Inferior parietal cortex (tissue), 1 donor: ENCODE measurements at regions not wholly inside any gene's neighbourhood (a gene's known extent, or its start where the extent isn't known, plus 50 kb on each side); places are given as distances from the start of the nearest gene placed in this dataset.

Source experiments
- DNase-seq: peaks from one replicate; pipeline ENCODE4 v3.0.0-alpha.2; 2016; ENCODE audit errors: extremely low spot score

DNA sequence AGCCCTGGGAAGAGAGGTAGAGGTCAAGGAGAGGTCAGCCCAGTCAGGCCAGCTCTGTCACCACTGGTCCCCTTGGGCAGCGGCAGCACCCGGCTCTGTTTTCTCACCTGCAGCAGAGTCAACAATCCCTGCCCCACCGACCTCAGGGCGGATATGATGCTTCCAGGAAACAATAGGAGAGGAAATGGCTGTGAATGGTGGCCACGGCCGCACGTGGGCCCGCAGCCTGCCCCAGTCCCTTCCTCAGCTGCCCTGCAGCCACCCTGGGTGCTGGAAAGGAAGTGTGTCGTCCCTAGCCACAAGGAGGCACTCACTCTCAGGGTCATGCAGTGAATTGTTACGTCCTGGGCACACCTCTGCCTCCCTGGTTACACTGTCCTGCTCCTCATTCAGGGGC lies 92.5 kb upstream of the ENPP6 start:
- DNase-seq: no peak

DNA sequence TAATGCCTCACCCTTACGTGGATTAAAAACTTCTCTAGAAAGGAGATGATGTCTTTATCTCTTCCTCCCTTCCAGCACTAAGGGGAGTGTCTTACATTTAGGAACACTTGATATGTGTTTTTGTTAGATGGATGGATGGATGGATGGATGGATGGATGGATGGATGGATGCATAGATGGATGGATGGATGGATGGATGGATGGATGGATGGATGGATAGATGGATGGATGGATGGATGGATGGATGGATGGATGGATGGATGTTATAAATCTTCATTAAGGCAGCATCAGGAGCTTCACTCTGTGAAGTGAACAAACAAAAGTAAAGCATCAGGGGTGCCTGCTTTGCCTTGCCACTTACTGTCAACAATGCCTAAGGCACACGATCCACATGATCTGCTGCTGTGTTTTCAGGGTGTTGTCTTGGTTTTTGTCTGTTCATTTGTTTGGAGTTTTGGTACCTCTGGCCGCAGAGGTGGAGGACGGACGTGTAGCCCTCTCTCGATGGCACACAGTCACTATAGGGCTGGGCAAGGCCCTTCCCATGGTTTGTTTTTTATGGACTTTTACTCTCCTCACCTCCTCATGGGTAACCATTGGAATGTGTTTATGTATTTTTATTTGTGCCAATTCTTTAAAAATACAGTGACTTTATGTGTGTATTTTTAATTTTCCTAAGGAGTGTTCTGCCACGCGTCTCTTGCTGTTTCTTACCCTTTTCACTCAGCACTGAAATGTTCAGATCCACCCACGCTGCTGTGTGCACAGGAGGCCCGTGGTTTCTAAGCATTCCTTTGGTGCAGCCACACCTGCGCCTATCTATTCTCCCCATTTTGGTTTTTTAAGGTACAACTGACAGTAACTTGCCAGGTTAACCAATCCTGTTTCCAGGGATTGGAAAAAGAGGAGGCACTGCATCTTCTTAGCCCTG lies 91.8 kb upstream of the ENPP6 start:
- no peak for DNase-seq

GRCh38 chr4:184306949-184307348 lies 89.3 kb upstream of the ENPP6 start:
- no peak for DNase-seq

GRCh38 chr4:184306470-184306869 lies 88.8 kb upstream of the ENPP6 start:
- no peak for DNase-seq

DNA sequence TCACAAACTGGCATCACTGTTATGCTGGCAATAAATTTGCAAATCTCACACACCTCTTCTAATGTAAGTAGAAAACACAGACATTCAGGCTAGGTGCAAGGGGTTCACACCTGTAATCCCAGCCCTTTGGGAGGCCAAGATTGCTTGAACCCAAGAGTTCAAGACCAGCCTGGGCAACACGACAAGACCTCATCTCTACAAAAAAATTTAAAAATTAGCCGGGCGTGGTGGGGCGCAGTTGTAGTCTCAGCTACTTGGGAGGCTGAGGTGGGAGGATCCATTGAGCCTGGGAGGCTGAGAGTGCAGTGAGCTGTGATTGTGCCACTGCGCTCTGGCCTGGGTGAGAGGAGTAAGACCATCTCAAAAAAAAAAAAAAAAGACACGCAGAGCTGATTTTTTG lies 83.1 kb upstream of the ENPP6 start:
- no peak for DNase-seq

DNA sequence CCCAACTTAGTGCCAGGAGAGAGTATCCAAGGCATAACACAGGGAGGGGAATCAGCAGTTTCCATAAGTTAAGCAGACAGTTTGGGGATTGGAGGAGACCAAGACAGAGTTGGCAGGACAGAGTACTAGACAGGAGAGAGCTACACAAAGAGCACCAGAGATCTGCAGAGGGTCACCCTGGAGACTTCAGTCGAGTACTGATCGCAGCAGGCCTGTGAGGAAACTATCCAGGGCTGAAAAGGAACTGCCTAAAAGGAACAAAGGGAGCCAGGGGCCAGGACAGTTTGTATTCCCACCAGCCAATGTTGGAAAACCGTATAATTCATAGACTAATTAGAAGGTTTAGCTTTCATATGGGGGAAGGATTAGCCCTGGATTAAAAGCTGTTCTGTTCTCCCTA lies 80.6 kb upstream of the ENPP6 start:
- no peak for DNase-seq

DNA sequence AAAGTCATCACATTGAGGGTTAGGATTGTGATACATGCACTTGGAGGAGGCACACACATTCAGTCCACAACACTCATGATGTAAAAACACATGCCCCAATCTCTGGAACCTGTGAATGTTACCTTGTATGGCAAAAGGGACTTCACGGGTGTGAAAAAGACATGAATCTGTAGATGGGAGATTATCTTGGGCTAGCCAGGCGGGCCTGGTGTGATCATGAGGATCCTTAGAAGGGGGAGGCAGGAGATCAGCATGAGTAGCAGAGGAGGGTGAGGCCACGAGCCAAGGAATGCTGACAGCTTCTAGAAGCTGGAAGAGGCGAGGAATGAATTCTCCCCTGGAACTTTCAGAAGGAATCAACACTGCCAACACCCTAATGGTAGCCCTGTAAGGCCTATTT lies 77.5 kb upstream of the ENPP6 start:
- DNase-seq: no peak

GRCh38 chr4:184294606-184295133 lies 77.0 kb upstream of the ENPP6 start:
- DNase-seq: no peak

GRCh38 chr4:184293552-184293951 lies 75.9 kb upstream of the ENPP6 start:
- no peak for DNase-seq

DNA sequence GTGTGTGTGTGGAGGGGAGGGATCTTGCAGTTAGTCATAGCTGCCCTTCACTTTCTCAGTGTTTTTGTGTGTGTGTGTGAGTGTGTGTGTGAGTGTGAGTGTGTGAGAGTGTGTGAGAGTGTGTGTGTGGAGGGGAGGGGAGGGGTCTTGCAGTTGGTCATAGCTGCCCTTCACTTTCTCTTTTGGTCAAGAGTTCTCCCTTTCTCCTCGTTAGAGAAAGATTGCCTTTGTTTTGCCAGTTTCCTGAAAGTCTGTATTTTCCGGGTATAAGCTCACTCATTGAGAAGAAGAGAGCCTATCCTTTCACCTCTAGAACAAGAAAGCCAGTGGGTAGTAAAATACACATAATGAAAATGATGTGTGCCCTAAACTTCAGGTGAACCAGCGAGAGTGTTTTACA lies 75.2 kb upstream of the ENPP6 start:
- no peak for DNase-seq

DNA sequence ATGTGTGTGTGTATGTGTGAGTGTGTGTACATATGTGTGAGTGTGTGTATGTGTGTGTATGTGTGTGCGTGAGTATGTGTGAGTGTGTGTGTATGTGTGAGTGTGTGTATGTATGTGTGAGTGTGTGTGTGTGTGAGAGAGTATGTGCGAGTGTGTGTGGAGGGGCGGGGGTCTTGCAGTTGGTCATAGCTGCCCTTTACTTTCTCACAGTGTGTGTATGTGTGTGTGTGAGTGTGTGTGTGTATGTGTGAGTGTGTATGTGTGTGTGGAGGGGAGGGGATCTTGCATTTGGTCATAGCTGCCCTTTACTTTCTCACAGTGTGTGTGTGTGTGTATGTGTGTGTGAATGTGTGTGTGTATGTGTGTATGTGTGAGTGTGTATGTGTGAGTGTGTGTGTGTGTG lies 74.8 kb upstream of the ENPP6 start:
- DNase-seq: no peak

DNA sequence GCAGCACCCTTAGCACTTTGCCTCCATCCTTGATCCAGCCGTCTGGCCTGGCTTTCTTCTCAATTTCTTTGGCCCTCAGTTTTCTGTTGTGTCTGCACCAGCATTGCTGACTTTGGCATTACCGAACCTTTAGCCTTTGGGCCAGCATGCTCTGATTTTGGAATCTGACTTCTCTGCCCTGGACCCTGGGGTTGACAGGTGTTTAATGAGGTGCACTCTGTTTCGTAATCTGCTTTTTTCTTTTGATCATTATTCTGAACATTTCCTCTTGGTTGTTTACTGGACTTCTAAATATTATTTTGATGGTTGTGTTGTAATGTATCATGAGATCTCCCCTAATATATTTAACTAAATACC lies 71.5 kb upstream of the ENPP6 start:
- no peak for DNase-seq

GRCh38 chr4:184288451-184289178 lies 70.9 kb upstream of the ENPP6 start:
- DNase-seq: no peak

DNA sequence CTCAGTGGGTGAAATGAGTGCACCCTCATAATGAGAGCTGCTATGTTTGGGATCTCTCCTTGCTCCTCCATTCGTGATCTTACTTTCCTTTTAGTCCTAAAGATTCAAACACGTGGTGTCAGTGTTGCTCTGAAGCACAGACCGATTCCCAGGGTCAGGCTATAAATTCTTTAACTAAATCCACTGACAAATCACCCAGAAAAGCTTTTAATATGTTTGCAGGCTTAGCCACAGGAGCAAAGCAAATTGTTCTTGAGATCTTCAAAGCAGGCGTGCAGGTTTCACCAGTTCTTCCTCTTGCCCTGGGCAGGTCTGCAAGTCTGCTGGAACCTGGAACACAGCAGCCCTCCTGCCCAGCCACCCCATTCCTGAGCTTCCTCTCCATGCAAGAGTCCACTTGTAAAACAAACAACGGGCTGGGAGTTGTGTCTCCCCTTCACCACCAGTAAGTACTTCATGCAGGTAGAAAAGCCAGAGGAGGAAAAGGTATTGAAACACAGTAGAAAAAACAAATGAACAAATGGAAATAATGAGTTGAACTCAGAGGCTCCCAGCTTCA lies 70.1 kb upstream of the ENPP6 start:
- DNase-seq: no peak

DNA sequence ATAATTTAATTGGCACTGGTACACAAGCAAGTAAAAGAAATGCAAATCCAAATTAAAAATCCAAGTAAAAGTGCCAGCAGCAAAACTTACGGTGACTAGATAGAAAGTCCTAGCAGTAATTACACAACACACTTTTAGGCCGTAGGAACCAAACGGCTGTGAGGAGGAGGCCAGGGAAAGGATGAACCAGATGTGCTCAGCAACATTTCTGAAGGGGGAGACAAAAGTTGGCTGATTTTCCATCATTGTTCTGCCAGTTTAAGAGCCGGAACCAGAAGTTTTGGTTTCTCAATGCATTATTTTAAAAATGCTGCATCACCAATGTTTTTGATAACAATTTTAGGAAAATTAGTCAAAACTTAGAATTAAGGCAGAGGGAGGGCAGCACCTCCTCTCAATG lies 68.7 kb upstream of the ENPP6 start:
- no peak for DNase-seq

DNA sequence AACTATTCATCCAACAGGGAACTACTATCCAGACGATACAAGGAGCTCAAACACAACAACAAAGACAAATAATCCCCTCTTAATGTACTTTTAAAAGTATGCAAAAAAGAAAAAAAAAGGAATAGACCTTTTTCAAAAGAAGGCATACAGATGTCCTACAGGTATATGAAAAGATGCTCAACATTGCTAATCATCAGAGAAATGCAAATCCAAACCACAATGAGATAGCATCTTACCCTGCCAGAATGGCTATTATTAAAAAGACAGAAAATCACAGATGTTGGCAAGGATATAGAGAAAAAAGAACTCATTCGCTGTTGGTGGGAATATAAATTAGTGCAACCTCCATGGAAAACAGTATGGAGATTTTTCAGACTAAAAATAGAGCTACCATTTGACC lies 67.1 kb upstream of the ENPP6 start:
- DNase-seq: no peak

DNA sequence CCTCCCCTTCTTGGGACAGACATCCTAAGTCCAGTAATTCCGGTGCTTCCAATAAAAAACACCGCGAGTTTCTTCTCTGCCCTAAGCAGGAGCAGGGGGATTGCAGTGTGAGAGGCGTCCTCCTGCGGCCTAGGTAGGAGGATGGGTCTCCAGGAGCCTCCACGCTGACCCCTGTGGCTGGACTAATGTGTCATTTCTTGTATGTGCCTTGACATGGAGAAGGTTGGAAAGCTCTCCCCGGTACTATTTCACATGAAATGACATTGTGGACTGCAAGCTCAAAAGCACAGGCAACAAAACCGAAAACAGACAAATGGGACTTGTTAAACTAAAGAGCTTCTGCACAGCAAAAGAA lies 66.6 kb upstream of the ENPP6 start:
- DNase-seq: no peak

DNA sequence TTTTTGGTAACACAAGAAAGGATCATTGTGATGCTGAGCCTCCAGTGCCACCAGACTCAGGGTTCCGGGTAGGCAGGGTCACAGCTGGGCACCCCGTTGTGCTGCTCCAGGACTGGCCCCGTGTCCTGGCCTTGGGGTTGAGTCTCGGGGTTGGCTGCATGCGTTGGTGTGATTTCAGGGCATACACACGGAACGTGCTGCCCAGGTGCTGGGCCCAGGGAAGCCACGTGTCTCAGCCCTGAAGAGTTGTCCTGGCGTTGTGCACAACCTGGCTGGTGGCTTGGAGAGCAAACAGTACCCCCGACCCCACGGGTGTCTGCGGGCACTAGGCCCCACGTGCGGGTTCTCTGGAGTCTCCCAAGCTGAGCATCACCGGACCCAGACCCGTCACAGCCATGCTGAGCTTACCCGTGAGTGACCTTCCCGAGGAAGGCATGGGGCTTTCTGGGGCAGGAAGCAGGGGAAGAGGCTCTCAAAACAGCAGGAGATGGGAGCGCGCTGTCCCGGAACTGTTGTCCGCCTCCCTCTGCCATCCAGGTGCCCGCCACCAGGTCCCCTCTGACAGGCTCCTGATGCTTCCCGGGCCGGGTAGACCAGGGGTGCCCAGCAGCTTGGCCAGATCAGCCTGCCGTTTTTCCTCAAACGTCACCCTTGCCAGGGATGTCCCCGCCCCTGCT lies 66.1 kb upstream of the ENPP6 start:
- DNase-seq: no peak

DNA sequence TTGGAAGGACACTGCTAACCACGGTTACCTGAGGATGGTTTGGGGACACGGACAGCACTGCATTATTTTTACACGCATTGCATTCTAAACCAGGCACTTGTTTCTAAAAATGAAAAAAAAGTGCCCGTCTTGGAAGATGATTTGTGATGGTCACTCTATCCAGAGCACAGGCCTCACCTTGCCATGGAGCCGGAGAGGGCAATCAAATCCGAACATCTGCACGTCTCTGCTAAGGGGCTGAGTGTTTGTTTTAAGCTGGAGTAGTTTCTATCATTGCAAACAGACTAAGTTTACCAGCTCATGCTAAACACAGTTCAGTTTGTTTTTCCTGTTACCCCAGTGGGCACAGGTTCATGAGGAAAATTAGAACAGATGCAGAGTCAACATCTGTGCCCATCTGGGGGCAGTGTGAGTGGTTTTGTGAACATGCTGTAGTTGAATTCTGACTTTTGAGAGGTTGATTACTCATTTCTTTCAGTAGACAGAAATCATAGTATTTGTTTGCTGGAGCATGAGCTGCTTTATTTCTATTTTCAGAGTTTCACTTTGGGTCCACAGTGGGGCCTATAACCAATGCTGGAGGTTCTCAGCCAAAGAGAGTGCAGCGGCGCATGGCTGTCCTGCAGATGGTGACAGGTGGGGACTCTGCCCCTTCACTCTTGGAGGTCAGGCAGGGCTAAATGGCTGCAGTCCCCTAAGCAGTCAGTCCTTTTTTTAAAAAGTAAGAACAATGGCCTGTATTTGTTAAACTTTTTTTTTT lies 65.4 kb upstream of the ENPP6 start:
- no peak for DNase-seq

GRCh38 chr4:184282251-184282713 lies 64.6 kb upstream of the ENPP6 start:
- DNase-seq: no peak
